HCT116 (cell line): ENCODE measurements at regions not wholly inside any gene's neighbourhood (a gene's known extent, or its start where the extent isn't known, plus 50 kb on each side); places are given as distances from the start of the nearest gene placed in this dataset.

Experiments
- ATAC-seq: fragments of 200-7000 bp; cut with Tn5 transposase; 2 replicates; pipeline ENCODE4 v1.9.1; 2020; ENCODE audit warnings: mild to moderate bottlenecking, moderate library complexity
- BruUV-seq: library from RNA; stranded (reverse); fragments of 400-500 nt; replicated peaks from 2 replicates; lab custom pipeline; 2021; lab: Mats Ljungman, UMichigan
- CTCF ChIA-PET: fragments of 300-600 bp; sonication (Branson Sonifier 250); formaldehyde crosslinking; loops from one replicate; lab custom pipeline; 2021; ENCODE audit warnings: antibody characterized with exemption; lab: Charles Lee
- POLR2A ChIA-PET: fragments of 300-600, 350-600 bp; sonication (Branson Sonifier 250); formaldehyde crosslinking; loops from one replicate; lab custom pipeline; 2021; ENCODE audit warnings: antibody characterized with exemption; lab: Charles Lee
- RAD21 ChIA-PET, 2 experiments: fragments of 300-600 bp; sonication (Branson Sonifier 250); formaldehyde crosslinking; loops; one replicate each; lab custom pipeline; 2023; ENCODE audit warnings: low total read pairs in 2 of 2; ENCODE audit not compliant: uncharacterized antibody in 2 of 2, unreplicated experiment in 2 of 2, low non-redundant PET in 1 of 2; lab: Charles Lee
- DNase-seq: peaks from one replicate; pipeline ENCODE4 v3.0.0-alpha.2; 2010; ENCODE audit warnings: low read depth, low spot score
- H2AFZ ChIP-seq: fragments of 200-600 bp; shearing (Covaris generic), sonication (generic); 2 replicates; pipeline ENCODE4 v1.6.1; 2017; ENCODE audit warnings: low read depth, mixed run types, mixed read lengths, antibody characterized with exemption, low read length; ENCODE audit not compliant: poor library complexity, severe bottlenecking
- H3K27ac ChIP-seq: 2 replicates; pipeline ENCODE4 v1.5.1; 2012; ENCODE audit warnings: low read depth, low read length
- H3K27me3 ChIP-seq: fragments of 200-600 bp; sonication (generic); 2 replicates; pipeline ENCODE4 v1.6.1; 2016; ENCODE audit warnings: mixed run types, low read length, mixed read lengths; ENCODE audit not compliant: insufficient read depth
- H3K36me3 ChIP-seq, 2 experiments: fragments of 200-500 bp in 1 of 2; fragments of 200-600 bp in 1 of 2; sonication (Bioruptor generic) in 1 of 2; sonication (generic) in 1 of 2; 2 replicates each; pipeline versions ENCODE4 v1.5.1 to v1.6.1; 2014 to 2016; ENCODE audit warnings: low read length in 2 of 2, inconsistent platforms in 1 of 2, mixed read lengths in 1 of 2, mixed run types in 1 of 2; ENCODE audit not compliant: insufficient read depth in 2 of 2, control insufficient read depth in 1 of 2
- H3K4me1 ChIP-seq, 2 experiments: fragments of 200-600 bp in 1 of 2; sonication (generic) in 1 of 2; 2 replicates each; pipeline versions ENCODE4 v1.5.1 to v1.6.1; 2012 to 2017; ENCODE audit warnings: low read length in 2 of 2, inconsistent platforms in 1 of 2, mild to moderate bottlenecking in 1 of 2, mixed read lengths in 1 of 2, mixed run types in 1 of 2, moderate library complexity in 1 of 2; ENCODE audit not compliant: insufficient read depth in 2 of 2, control insufficient read depth in 1 of 2
- H3K4me2 ChIP-seq: fragments of 200-600 bp; sonication (generic); 2 replicates; pipeline ENCODE4 v1.6.1; 2017; ENCODE audit warnings: mixed run types, low read length, mixed read lengths
- H3K4me3 ChIP-seq, 2 experiments: fragments of 200-600 bp in 1 of 2; sonication (generic) in 1 of 2; replicated peaks in 1 of 2; 2 replicates each; pipeline ENCODE4 v1.5.1; 2011 to 2016; ENCODE audit warnings: low read length in 2 of 2, control low read depth in 1 of 2, low read depth in 1 of 2, mild to moderate bottlenecking in 1 of 2, mixed read lengths in 1 of 2, mixed run types in 1 of 2
- H3K79me2 ChIP-seq: fragments of 200-600 bp; sonication (generic); 2 replicates; pipeline ENCODE4 v1.6.1; 2017; ENCODE audit warnings: mild to moderate bottlenecking, mixed run types, low read length, moderate library complexity, mixed read lengths; ENCODE audit not compliant: insufficient read depth
- H3K9ac ChIP-seq: fragments of 200-600 bp; sonication (generic); 2 replicates; pipeline ENCODE4 v1.6.1; 2016; ENCODE audit warnings: low read length, mixed read lengths
- H3K9me2 ChIP-seq: fragments of 200-600 bp; sonication (generic), shearing (Covaris generic); 2 replicates; pipeline ENCODE4 v1.6.1; 2017; ENCODE audit warnings: mixed run types, mild to moderate bottlenecking, moderate library complexity; ENCODE audit not compliant: insufficient read depth
- H3K9me3 ChIP-seq, 2 experiments: fragments of 200-500 bp in 1 of 2; fragments of 200-600 bp in 1 of 2; sonication (Bioruptor generic) in 1 of 2; sonication (generic) in 1 of 2; 2 replicates each; pipeline ENCODE4 v1.6.1; 2014 to 2017; ENCODE audit warnings: low read length in 2 of 2, mixed read lengths in 2 of 2, inconsistent platforms in 1 of 2, low read depth in 1 of 2, mild to moderate bottlenecking in 1 of 2, mixed run types in 1 of 2, moderate library complexity in 1 of 2; ENCODE audit not compliant: control insufficient read depth in 1 of 2, insufficient read depth in 1 of 2
- H4K20me1 ChIP-seq: fragments of 200-600 bp; sonication (generic), shearing (Covaris generic); 2 replicates; pipeline ENCODE4 v1.6.1; 2017; ENCODE audit warnings: mixed run types, mild to moderate bottlenecking, moderate library complexity; ENCODE audit not compliant: insufficient read depth
- EGR1 ChIP-seq: IDR thresholded peaks from 2 replicates; pipeline ENCODE4 v1.6.1; 2012; ENCODE audit warnings: low read depth
- EZH2 ChIP-seq: fragments of 200-600 bp; sonication (generic); IDR thresholded peaks from 2 replicates; pipeline ENCODE4 v1.6.1; 2017; ENCODE audit warnings: antibody characterized with exemption, mixed run types
- EZH2phosphoT487 ChIP-seq: fragments of 200-600 bp; IDR thresholded peaks from 2 replicates; pipeline ENCODE4 v1.6.1; 2018; ENCODE audit warnings: antibody characterized with exemption, borderline replicate concordance
- JUND ChIP-seq: IDR thresholded peaks from 2 replicates; pipeline ENCODE4 v1.6.1; 2012
- MAX ChIP-seq: IDR thresholded peaks from 2 replicates; pipeline ENCODE4 v1.6.1; 2012
- POLR2A ChIP-seq: IDR thresholded peaks from 2 replicates; pipeline ENCODE4 v1.7.0; 2011; ENCODE audit warnings: borderline replicate concordance; ENCODE audit not compliant: insufficient read depth, insufficient read length; ENCODE audit errors: extremely low read depth
- POLR2AphosphoS5 ChIP-seq: IDR thresholded peaks from 2 replicates; pipeline ENCODE4 v1.6.1; 2011; ENCODE audit warnings: mild to moderate bottlenecking, low read depth, low read length, moderate library complexity
- RAD21 ChIP-seq: IDR thresholded peaks from 2 replicates; pipeline ENCODE4 v1.6.1; 2012; ENCODE audit warnings: low read depth, mild to moderate bottlenecking
- REST ChIP-seq: IDR thresholded peaks from 2 replicates; pipeline ENCODE4 v1.6.1; 2012; ENCODE audit warnings: low read depth
- SIN3A ChIP-seq: IDR thresholded peaks from 2 replicates; pipeline ENCODE4 v1.6.1; 2012; ENCODE audit warnings: low read depth
- YY1 ChIP-seq: IDR thresholded peaks from 2 replicates; pipeline ENCODE4 v1.6.1; 2011; ENCODE audit warnings: low read length, low read depth, moderate library complexity, mild to moderate bottlenecking; ENCODE audit not compliant: insufficient replicate concordance; ENCODE audit errors: extremely low read depth
- ZBTB33 ChIP-seq: IDR thresholded peaks from 2 replicates; pipeline ENCODE4 v1.6.1; 2011; ENCODE audit warnings: mild to moderate bottlenecking, low read length, moderate library complexity; ENCODE audit not compliant: insufficient replicate concordance; ENCODE audit errors: extremely low read depth
- ZNF274 ChIP-seq: fragments of 200-500 bp; sonication (Bioruptor generic); IDR thresholded peaks from 2 replicates; pipeline ENCODE4 v1.6.1; 2014; ENCODE audit warnings: mild to moderate bottlenecking, low read depth, low read length, inconsistent platforms
- intact Hi-C: fragments of 100-400 bp; cut with micrococcal nuclease; formaldehyde crosslinking; loops from 2 replicates; pipeline ENCODE4 v1.10.0; 2022

DNA sequence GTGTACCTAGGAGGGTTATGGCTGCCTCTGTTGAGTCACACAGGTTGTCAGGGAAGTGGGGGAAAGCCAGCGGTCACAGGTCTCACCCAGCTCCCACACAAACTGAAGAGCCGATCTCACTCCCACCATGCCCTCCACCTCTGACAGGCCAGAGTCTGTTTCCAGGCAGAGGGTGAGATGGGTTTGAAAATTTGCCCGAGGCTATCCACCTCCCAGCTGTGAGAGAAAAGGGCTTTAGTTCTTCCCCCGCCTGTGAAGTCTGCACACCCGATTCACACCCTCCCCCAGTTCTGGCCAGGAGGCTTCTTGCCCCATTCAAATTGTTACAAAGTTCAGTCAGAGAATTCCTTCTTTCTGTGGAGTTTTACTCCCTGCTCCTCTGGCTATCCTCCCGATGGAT, 446.9 kb downstream of the EDEM1 start:
- DNase-seq (no peak), ATAC-seq (no peak)
- Histone ChIP-seq H3K79me2 (no peaks in the 10 kb centered on the region), H3K4me1 (no peaks in the 10 kb centered on the region), H4K20me1 (no peaks in the 10 kb centered on the region), H3K4me2 (no peak overlapping the region), H2AFZ (no peak overlapping the region), H3K27ac (no peak overlapping the region), H3K9me2 (no peaks in the 10 kb centered on the region), H3K27me3 (no peaks in the 10 kb centered on the region), H3K4me3 (no peak overlapping the region), H3K9ac (no peak overlapping the region), H3K9me3 (no peaks in the 10 kb centered on the region), H3K36me3 (no peaks in the 10 kb centered on the region)
- RAD21 ChIA-PET: no interaction called here
- intact Hi-C loops: no loop called here
- TF ChIP-seq MAX (no peak), EZH2phosphoT487 (no peak), EZH2 (no peak), REST (no peak), POLR2A (no peak), POLR2AphosphoS5 (no peak), ZNF274 (no peak), JUND (no peak), ZBTB33 (no peak), EGR1 (no peak), SIN3A (no peak), RAD21 (no peak), YY1 (no peak)
- BruUV-seq: no TSS peak
- POLR2A ChIA-PET: no interaction called here
- CTCF ChIA-PET: no interaction called here
